ENCODE measurements at regions not wholly inside any gene's neighbourhood (a gene's known extent, or its start where the extent isn't known, plus 50 kb on each side); places are given as distances from the start of the nearest gene placed in this dataset.

- TF ChIP-seq ATF3 (IDR thresholded peaks at IDR 0.05; ENCODE audit: insufficient read depth, low read depth, low read length) (no peak), TAF1 (IDR thresholded peaks at IDR 0.05; ENCODE audit: low read depth, low read length) (no peak)
Measured at GRCh38 chr9:29981013-29981412, 2403.4 kb upstream of the ACO1 start (continued).
